GM19324 (cell line): ENCODE measurements at regions not wholly inside any gene's neighbourhood (a gene's known extent, or its start where the extent isn't known, plus 50 kb on each side); places are given as distances from the start of the nearest gene placed in this dataset.

Experiments used
- ATAC-seq: cut with Tn5 transposase; IDR thresholded peaks from one replicate; pipeline ENCODE4 v1.9.1; 2021; ENCODE audit warnings: mild to moderate bottlenecking, moderate library complexity; ENCODE audit not compliant: unreplicated experiment, low FRiP score

DNA sequence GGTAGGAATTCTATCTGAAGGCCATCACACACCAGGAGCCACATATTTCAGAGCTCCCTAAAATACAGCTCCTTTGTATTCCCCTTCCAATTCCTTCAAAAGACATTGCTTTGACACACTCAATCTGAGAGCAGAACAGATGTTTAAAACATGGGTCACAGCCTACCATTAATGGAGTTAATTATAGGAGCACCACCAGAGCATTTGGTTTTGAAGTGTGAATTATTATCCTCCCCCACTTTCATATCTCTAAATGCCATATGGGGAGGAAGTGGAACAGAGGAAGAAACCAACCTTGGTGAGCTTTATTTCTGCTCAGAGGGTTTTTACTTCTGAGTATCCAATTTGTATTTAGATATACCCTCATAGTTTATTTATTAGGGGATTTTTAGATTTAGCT is 50.7 kb upstream of the TNFRSF21 start:
- ATAC-seq: no peak

DNA sequence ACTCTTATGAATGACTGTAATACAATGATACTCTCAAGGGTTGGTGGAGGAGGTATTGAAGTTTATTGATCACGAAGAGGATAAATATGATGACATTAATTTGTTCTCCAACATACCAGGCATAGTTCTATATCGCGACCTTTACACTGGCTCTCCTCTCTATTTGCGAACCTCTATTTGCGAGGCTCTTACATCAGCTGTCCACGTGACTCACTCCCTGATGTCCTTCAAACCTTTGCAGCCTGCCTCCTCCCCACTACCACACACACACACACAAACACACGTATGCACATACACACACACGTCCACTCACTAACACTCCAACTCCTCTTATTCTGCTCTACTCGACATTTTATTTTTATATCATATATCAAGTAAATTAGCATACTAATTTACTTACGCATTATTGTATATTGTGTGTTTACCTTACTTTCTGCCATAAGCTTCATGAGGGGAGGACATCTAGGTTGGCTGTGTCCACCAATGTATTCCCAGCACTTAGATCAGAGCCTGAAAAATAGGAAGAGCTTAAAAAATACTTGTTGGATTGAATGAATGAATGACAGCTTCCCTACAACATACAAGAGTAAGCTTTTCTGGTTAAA is 53.3 kb upstream of the TNFRSF21 start:
- no peak for ATAC-seq

DNA sequence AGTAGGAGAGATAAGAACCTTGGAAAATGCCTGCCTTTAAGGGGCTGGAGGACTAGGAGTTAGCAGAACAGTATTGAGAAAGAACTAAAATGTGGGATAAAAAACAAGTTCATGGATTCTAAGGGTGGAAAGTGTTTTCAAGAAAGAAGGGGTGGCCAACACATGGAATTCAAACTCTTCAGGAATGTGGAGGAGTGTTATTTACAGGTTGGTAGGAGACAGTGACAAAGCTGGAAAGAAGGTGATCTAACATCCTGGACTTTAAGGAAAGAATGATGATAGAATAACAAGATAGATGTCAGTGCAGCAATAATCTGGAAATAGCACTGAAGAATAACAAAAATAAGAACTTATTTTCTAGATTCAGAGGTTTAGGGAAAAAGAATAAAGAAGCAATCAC is 54.0 kb upstream of the TNFRSF21 start:
- ATAC-seq: no peak

DNA sequence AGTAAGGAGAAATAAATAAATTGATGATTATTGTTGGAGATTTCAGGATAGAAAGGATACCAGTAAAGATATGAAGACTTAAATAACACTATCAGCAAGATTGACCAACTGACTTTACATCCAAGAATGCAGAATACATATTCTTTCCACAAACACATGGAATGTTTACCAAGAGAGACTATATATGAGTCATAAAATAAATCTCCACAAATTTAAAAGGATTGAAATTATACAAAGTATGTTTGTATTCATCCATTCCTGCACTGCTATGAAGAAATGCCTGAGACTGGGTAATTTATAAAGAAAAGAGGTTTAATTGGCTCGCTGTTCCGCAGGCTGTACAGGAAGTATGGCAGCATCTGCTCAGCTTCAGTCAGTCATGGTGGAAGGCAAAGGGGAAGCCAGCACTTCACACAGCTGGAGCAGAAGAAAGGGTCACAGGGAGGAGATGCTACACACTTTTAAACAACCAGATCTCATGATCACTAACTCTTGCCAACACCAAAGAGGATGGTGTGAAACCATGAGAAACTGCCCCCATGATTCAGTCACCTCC is 56.7 kb upstream of the TNFRSF21 start:
- no peak for ATAC-seq

DNA sequence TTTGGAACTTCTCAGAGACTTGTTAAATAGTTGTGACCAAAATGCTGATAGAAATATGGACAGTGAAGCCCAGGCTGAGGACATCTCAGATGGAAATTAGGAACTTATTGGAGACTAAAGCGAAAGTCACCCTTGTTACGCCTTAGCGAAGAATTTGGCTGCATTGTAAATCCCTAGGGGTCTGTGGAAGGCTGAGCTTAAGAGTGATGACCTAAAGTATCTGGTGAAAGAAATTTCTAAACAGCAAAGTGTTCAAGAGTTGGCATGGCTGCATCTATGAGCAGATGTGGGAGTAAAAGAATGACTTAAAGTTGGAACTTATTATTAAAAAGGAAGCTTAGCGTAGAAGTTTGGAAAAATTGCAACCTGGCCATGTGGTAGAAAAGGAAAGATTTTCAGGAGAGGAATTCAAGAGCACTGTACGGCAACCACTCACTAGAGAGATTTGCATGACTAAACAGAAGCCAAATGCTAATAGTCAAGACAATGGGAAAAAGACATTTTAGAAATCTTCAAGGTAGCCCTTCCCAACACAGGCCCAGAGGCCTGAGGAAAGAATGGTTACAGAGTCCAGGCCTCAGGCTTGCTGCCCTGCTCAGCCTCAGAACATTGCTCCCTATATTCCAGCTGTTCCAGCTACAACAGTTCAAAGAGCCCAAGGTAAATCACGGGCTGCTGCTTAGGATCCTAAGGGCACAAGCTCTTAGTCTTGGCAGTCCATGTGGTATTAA is 61.6 kb upstream of the TNFRSF21 start:
- no peak for ATAC-seq

DNA sequence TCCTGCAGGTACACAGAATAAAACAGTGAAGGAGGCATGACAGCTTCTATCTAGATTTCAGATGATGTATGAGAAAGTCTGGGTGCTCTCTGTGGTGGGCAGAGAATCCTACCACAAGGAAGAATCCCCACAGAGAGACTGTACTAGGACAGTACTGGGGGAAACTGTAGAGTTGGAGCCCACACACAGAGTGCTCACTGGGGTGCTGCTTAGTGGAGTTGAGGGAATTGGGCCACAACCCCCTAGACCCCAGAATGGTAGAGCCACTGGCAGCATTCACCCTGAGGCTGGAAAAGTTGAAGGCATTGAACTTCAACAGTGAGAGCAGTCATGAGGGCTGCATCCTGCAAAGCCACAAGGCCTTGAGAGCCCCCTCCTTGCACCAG is 62.2 kb upstream of the TNFRSF21 start:
- ATAC-seq: no peak

DNA sequence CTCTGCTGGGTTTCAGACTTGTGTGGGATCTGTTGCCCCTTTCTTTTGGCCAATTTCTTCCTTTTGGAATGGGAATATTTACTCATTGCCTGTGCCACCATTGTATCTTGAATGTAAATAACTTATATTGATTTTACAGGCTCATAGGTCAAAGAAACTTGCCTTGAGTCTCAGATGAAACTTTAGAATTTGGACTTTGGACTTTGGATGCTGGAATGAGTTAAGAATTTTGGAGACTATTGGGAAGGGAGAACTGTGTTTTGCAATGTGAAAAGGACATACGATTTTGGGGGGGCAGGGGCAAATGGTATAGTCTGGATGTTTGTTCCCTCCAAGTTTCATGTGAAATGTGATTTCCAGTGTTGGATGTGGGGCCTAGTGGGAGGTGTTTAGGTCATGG is 62.6 kb upstream of the TNFRSF21 start:
- ATAC-seq: no peak

DNA sequence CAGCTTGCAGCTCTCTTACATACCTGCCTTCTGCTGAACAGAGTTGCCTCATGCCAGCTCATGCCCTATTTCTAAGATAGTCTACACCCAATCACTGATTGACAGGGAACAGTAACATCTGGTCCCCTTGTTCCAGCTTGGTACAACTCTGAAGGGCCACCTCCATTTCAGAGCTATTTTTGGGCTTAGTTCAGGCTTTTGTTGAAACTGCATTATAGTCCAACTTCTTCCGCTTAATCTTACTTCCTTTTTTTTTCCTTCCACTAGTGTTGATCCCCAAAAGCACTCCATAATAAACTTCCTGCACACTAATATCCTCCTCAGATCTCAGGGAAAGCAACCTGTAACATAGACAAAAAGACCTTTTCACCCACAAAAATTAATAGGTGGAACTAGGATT is 65.7 kb upstream of the TNFRSF21 start:
- ATAC-seq: no peak

DNA sequence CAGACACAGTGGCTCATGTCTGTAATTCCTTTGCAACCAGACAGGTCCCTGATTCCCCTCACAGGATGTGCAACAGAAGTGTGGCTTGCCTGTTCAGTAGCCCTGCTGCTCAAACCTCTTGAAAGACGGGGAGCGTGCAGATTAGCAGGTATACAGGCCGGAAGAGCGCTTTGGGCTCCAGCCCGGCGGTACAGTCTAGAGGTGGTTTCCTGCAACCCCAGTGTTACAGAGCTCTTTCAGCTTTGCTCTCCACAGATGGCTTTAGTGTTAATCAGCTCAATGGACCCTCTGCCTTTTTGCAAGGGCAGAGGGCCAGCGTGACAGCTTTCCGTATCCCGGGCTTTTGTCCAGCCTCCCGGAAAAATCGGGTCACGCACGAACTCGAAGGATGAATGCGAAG is 67.2 kb upstream of the TNFRSF21 start:
- ATAC-seq: no peak

DNA sequence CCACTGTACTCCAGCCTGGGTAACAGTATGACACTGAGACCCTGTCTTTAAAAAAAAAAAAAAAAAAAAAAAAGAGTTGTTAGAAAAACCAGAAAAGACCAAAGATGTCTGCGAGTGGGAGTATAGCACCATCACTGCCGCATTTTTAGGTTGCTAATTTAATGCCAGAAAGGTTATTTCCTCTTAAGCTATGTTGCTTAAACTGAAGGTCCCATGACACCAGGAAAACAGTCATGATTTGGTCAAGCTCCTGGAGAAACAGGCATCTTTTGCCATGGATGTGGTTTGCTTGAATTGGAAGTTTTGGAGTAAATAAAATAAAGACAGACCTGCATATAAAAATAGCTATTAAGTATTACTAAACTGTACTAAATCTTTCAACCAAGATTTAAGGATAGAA is 68.3 kb upstream of the TNFRSF21 start:
- no peak for ATAC-seq

DNA sequence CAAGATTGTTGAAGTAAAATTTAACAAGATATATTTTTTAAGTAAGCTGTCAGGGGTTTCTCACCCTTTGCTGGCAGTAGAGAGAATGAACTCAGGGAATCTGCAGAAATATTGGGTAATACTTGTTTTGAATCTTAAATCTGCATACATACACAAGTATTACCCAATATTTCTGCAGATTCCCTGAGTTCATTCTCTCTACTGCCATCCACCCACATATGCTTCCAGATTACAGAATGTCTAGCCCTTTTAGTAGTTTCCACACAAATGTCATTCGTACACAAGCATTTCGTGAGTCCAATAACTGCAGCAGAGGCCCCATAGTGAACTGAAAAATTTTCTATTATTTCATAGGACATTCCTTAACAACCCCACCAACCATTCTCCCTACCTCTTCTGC is 69.6 kb upstream of the TNFRSF21 start:
- no peak for ATAC-seq

DNA sequence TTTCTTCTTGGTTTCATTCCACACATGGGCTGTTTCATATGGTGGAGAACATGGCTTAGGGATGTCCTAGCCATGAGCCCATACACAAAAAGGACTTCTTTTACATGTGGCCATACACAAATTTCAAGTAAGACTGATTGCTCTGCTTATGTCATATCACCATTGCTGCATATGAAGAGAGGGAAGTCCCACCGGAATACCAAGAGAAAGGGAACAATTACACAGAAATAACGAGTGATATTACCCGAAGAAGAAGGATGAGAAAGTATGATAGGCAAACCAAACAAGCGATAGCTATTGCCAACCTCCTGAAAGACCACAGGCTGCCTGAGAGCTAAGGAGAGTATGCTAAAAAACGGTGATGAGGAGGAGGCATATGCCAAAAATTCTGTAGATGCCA is 70.5 kb upstream of the TNFRSF21 start:
- no peak for ATAC-seq

DNA sequence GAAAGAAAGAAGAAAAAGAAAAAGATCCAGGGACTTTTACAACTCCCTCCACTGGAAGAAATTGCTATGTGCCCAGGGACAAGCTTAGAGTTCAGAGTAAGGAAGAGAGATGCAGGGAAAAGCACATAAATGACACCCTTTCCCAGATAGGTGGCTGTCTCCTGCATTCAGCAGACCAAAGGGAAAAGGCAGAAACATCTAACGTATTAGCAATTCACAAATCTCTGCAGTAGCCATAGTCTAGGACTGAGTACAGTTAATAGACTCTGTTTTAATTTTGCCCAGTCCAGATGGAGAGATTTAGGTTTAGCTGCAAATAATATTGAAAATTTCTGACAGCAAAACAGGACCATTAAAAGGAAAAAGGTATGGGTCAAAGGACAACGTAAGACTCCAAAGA is 71.3 kb upstream of the TNFRSF21 start:
- ATAC-seq: no peak

DNA sequence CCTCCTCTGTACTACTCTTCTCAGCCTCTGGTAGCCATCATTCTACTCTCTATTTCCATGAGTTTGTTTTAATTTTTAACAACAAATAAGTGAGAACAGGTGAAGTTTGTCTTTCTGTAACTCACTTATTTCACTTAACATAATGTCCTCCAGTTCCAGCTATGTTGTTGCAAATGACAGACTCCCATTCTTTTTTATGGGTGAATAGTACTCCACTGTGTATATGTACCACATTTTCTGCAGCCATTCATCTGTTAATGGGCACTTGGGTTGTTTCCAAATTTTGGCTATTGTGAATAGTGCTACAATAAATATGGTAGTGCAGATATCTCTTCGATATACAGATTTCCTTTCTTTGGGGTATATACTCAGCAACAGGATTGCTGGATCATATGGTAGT is 73.7 kb upstream of the TNFRSF21 start:
- ATAC-seq: no peak

DNA sequence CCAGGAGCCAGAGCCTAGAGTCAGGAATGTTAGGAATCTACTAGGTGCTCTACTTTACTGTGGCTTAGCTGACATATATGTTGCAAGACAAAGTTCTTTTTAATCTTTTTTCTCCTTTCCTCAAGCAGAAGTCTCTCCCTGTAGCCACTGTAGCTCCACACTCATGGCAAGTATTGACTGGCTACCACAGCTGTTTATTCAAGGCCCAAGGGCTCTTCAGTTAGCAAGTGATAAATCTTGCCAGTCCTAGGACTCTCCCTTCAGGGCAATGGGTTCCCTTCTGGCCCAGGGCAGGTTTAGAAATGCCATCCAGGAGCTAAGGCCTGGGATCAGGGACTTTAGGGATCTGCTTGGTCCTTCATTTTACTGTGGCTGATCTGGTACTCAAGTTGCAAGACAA is 82.0 kb upstream of the TNFRSF21 start:
- ATAC-seq: no peak

DNA sequence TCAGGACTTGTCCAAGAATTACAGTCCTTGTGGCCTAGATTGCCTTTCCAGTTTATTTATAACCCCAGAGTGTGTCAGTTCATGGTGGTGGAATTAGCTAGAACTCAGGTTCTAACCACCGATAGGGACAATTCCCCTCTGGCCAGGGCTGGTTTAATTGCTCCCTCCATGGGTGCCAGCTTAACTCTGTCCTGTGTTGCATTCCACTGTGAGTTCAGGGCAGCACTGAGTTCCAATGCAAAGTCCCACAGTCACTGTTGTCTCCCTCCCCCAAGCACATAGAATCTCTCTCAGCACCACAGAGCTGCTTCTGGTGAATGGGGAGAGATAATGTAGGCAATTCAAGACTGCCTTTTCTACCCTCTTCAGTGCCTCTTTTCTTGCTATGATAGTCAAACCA is 82.5 kb upstream of the TNFRSF21 start:
- no peak for ATAC-seq

DNA sequence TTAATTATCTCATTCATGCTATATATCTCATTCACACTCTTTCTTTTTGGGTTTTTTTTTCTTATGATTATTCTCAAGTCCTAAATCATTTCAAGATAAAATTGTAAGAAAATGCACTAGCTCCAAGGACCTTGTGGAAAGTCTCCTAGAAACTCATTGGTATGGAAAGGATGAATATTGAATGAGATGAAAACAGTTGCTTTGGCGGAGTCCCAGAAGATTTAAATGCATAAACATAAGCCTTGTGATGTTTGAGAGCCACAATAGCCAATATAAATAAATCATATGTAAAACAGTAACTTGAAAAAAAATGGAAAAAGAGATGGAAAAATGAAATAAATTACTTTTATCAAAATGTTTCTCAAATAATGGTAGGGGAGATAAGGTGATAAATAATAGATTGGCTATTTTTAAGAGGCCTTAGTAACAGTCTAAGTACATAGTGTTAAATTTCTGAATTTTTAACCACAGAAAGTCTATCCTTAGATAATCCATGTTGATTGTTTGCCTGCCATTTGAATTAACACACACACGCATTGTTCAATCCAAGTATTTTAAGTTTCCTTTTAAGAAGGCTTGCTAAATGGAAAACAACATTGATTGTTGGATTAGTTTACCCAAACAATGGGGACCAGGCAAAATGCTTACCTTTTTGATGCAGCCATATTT is 81.1 kb upstream of the CD2AP start:
- ATAC-seq: no peak

DNA sequence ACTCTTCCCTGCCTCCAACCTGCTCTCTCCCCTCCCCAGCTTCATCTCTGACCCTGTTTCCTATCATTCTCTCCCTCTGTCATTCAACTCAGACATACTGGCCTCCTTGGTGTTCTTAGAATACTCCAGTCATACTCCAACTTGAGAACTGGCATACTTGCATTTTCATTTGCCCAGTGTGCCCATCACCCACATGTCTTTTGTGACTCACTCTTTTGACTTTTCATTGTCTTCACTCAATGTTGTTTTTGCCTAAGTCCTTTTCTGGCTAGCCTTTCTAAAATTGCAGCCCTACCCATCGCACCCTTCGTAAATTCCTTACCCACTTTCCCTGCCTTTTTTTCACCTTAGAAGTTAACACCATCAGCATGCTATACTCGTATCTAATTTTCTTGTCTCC is 77.0 kb upstream of the CD2AP start:
- no peak for ATAC-seq

DNA sequence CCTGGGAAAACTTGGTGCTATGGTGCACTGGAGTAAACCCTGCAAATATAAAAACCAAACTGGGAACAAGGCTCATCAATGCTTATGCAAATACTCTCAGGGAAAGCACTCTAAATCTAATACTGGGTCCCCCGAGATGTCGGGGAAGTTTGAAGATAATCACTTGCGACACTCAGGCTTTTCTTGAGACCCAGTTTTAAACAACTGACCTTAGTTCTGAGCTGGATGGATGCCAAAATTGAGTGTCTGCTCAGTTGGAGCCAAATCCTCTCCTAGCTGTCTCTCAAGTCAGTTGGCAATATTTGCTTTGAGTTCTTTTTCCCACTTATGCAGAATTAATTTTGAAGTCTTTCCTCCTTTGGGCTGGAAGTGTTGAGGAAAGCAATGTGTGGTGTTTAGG is 75.5 kb upstream of the CD2AP start:
- ATAC-seq: no peak

DNA sequence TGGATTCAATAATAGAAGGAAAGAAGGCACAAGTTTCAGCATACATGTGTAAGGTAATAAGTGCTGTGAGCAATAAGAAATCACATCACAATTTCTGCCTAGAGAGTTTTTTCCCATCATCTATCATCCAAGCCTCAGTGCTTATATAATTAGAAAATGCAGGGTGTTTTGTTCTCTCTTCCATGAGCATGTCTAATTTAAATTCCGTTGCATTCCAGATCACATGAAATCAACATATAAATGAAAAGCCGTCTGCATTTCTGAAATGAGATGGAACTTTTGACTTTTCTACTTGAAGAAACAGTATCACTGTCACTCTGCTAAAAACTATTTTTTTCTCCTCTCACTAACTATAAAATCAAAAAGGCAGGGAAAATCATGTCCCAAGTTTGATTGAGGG is 74.5 kb upstream of the CD2AP start:
- no peak for ATAC-seq

DNA sequence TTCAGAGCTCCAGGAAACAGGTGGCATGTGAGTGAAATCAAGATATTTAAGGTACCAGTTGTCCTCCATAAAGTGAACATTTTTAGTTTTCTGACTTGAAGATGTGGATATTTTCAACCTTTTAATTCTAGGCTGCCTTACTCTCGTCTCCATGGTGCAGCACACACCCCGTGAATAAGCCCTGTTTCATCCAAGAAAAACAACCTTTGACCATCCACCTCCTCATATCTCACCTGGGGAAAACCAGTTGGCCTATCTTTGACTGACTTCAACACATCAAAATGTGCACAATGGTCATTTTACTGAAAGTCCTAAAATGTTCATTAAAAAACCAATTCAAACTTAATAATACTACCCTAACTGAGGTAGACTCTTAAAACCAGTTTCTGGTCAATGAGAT is 73.8 kb upstream of the CD2AP start:
- ATAC-seq: no peak

DNA sequence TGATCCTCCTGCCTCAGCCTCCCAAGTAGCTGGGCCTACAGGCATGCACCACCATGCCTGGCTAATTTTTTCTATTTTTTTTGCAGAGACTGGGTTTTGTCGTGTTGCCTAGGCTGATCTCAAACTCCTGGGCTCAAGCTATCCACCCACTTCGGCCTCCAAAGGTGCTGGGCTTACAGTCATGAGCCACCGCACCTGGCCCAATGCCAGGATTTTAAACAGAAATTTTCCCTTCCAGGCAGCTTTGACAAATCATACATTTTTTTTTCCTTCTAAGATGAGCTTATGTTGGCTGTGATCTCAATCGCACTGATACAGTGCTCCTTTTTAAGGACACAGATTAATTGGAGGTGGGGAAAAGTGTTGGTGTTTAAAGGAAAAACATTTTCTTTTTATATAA is 73.2 kb upstream of the CD2AP start:
- ATAC-seq: no peak
